ENCODE measurements at regions not wholly inside any gene's neighbourhood (a gene's known extent, or its start where the extent isn't known, plus 50 kb on each side); places are given as distances from the start of the nearest gene placed in this dataset.

DNA sequence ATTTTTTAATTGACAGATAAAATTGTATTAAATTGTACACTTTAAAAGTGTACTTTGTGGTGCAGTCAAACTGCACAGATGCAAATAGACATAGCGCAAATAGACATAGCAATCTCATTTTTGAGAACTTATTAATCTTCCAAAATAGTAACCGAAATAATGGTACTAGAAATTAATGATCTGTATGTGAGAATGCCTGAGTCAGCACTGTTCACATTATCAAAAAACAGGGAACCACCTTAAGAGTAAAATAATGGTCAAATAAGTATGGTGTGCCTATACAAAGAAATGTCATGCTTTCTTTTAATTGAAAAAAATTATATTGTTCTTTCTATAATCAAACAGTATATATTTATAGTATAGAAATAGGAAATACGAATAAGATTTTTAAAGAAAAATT is 461.9 kb downstream of the EFNA5 start:
- TF ChIP-seq EZH2 (IDR thresholded peaks at IDR 0.05; ENCODE audit: insufficient read depth, low read length): no peak
- no peak for TF ChIP-seq CTCF (IDR thresholded peaks at IDR 0.05; ENCODE audit: insufficient read depth, low read depth, low read length)

Measured in astrocyte (in vitro differentiated cells and primary cell).